Thymus (tissue), 11 donors: ENCODE measurements at regions not wholly inside any gene's neighbourhood (a gene's known extent, or its start where the extent isn't known, plus 50 kb on each side); places are given as distances from the start of the nearest gene placed in this dataset.
"Not testable (repeated sequence)": the region's sequence is repeated elsewhere in the genome, so short reads cannot be mapped to it uniquely, and the experiment has no call there.

ENCODE experiments used
- DNase-seq, 9 donors: peaks; one replicate each; pipeline ENCODE4 v3.0.0-alpha.2; 2013; ENCODE audit warnings: low spot score in 9 of 9, low read depth in 6 of 9, missing footprints in 1 of 9
- H3K27ac ChIP-seq, 2 donors: one replicate each; pipeline ENCODE4 v1.5.1; 2013; ENCODE audit warnings: control low read depth in 1 of 2, low read depth in 1 of 2, low read length in 1 of 2, mild to moderate bottlenecking in 1 of 2, moderate library complexity in 1 of 2
- H3K27me3 ChIP-seq, 2 donors: one replicate each; pipeline ENCODE4 v1.5.1; 2013; ENCODE audit warnings: low read length in 1 of 2; ENCODE audit not compliant: control insufficient read depth in 2 of 2, insufficient read depth in 1 of 2
- H3K36me3 ChIP-seq, 2 donors: one replicate each; pipeline ENCODE4 v1.5.1; 2013; ENCODE audit warnings: low read length in 1 of 2, mild to moderate bottlenecking in 1 of 2, moderate library complexity in 1 of 2; ENCODE audit not compliant: control insufficient read depth in 2 of 2, insufficient read depth in 2 of 2
- H3K4me1 ChIP-seq, 2 donors: one replicate each; pipeline ENCODE4 v1.5.1; 2013; ENCODE audit warnings: low read length in 2 of 2; ENCODE audit not compliant: control insufficient read depth in 2 of 2, insufficient read depth in 2 of 2
- H3K4me3 ChIP-seq, 2 donors: one replicate each; pipeline ENCODE4 v1.5.1; 2013; ENCODE audit warnings: low read length in 2 of 2, control low read depth in 1 of 2, mild to moderate bottlenecking in 1 of 2
- H3K9me3 ChIP-seq, 2 donors: one replicate each; pipeline ENCODE4 v1.5.1; 2013; ENCODE audit warnings: low read length in 1 of 2, mild to moderate bottlenecking in 1 of 2; ENCODE audit not compliant: control insufficient read depth in 2 of 2, insufficient read depth in 1 of 2
- WGBS: extraction: QIAGEN DNeasy Blood & Tissue Kit; methylation state at CpG from one replicate; pipeline ENCODE4 v1.1.7; 2013; 5-methylcytosine and 5-hydroxymethylcytosine counted together
- donor health status: healthy.

DNA sequence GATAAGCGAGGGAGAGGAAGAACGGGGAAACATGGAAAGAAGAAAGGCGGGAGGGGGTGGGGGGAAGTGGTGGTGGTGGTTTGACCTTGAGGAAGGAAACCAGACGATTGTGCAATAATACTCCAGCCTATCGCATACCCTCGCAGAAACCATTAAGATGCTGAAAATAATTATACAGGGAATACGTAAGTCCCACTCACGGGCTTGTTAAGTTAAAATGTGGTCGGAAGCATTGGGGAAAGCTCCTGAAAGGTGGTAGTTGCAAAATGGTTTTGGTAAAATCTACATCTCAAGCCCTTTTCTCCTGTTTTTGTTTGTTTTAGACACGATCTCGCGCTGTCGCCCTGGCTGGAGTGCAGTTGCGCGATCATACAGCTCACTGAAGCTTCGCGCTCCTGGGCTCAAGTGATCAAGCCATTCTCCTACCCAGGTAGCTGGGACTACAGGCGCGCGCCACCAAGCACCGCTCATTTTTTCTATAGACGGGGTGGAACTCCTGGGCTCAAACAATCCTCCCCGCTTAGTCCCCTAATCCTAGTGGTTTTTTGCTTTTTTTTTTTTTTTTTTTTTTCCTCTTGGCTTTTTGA is 128.9 kb upstream of the ZNF184 start:
- peaks cover 0 to 2% of the 10 kb centered on the region in 2 donors for H3K9me3 ChIP-seq

DNA sequence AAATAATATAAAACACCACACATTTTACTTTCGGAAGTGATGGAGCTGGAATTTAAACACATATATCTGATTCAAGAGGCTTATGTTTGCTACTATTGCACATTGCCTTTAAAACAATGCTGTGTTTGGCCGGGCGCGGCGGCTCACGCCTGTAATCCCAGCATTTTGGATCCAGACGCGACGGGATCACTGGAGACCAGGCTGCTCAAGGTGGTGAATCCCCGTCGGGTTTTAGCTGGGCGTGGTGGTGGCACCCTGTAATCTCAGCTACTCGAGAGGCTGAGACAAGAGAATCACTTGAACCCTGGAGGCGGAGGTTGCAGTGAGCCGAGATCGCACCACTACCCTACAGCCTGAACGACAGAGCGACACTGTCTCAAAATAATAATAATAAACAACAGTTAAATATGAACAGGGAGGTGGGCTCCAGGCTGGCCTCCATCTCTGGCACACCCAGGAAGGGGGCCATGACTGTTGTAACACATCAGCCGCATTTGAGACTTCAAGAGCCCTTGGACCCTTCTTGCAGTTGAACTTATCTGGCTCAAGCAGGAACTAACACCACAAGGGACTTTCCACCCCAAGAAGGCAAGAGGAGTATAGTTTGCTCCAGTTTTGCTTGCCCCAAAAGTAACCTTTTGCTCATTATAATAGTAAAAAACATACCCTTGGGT is 127.1 kb upstream of the ZNF184 start:
- Histone ChIP-seq H3K4me1 (no peaks in the 10 kb centered on the region), H3K36me3 (no peaks in the 10 kb centered on the region), H3K9me3 (peaks cover 0 to 2% of the 10 kb centered on the region in 2 donors), H3K27me3 (peaks cover 26 to 67% of the 10 kb centered on the region in 2 donors), H3K4me3 (no peak overlapping the region), H3K27ac (no peak overlapping the region)
- DNase-seq, result no peak
- 94% methylated on average over 19 of the region's 19 CpGs for WGBS

More for the DNA sequence above, 128.9 kb upstream of the ZNF184 start:
- no peaks in the 10 kb centered on the region for H3K4me1 ChIP-seq
- no peak overlapping the region for H3K27ac ChIP-seq
- H3K36me3 ChIP-seq, result no peaks in the 10 kb centered on the region
- DNase-seq, result no peak
- 20% methylated on average over 23 of the region's 23 CpGs for WGBS
- no peak overlapping the region for H3K4me3 ChIP-seq
- peaks cover 29 to 72% of the 10 kb centered on the region in 2 donors for H3K27me3 ChIP-seq

DNA sequence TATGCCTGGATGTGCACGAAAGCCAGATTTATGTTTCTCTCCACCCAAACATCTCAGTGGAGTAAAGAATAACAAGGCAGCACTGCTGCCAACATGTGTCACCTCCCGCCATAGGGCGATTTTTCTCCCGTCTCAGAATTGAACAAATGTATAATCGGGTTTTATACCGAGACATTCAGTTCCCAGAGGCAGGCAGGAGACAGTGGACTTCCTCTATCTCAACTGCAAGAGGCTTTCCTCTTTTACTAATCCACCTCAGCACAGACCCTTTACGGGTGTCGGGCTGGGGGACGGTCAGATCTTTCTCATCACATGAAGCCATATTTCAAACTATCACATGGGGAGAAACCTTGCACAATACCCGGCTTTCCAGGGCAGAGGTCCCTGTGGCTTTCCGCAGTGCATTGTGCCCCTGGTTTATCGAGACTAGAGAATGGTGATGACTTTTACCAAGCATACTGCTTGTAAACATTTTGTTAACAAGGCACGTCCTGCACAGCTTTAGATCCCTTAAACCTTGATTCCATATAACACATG is 124.2 kb upstream of the ZNF184 start:
- H3K9me3 ChIP-seq, DNase-seq, H3K36me3 ChIP-seq, H3K27ac ChIP-seq, H3K4me1 ChIP-seq, H3K4me3 ChIP-seq: not testable (repeated sequence)
- WGBS, result 69% methylated on average over 13 of the region's 13 CpGs
- peaks cover 36 to 67% of the 10 kb centered on the region in 2 donors for H3K27me3 ChIP-seq

DNA sequence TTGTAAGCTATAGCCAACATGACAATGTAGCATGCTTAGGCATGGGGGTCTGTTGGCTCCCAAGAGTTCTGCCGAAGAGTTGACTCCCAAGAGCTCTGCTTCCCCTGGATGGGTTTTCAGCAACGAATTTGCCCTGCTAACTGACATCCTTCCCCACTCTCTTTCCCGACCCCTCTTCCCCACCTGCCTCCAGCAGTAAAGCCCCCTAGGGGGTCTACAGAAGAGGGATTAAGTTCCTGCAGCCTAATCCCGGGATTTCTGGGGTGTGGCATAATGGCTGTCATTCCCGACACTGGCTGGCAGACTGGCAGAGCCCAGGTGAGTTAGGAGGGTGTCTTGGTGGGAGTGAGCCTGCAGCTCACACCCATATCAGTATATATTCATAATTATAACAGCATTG is 121.0 kb upstream of the ZNF184 start:
- H3K27ac ChIP-seq, result no peak overlapping the region
- peaks cover 0 to 4% of the 10 kb centered on the region in 2 donors for H3K9me3 ChIP-seq
- WGBS, result 15% methylated on average over 5 of the region's 5 CpGs
- H3K4me3 ChIP-seq, result no peak overlapping the region
- peaks cover 28 to 63% of the 10 kb centered on the region in 2 donors for H3K27me3 ChIP-seq
- DNase-seq, result no peak
- peaks cover 0 to 2% of the 10 kb centered on the region in 2 donors for H3K4me1 ChIP-seq
- H3K36me3 ChIP-seq, result no peaks in the 10 kb centered on the region

DNA sequence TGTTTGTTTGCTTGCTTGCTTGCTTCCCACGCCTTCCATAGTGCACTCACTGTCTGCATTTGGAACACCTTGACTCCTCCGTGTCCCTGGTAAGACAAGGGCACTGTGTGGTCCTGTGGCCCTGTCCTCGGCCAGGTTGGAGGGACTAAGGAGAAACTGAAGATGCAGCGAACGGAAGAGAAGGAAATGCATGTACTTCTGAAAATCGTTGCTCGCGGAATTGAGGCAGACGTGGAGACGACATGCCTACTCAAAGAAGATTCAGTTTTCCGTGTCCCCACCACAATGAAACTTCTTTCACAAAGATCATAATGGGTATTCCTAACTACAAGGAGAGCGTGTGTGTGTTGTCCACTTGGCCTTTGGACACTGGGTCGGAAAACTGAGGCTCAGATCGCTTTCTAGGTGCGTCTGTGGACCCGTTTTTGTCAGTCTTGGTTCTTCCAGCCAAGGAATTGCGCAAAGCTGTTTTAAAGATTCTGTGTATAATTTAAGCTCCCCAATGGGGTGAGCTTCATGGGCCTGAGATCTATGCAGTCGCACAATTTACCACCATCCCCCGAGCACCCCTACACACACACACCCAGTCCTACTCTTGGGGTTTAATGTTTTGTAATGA is 120.4 kb upstream of the ZNF184 start:
- no peaks in the 10 kb centered on the region for H3K36me3 ChIP-seq
- H3K4me1 ChIP-seq, result peaks cover 0 to 2% of the 10 kb centered on the region in 2 donors
- H3K4me3 ChIP-seq, result no peak overlapping the region
- peaks cover 0 to 4% of the 10 kb centered on the region in 2 donors for H3K9me3 ChIP-seq
- H3K27me3 ChIP-seq, result peaks cover 28 to 66% of the 10 kb centered on the region in 2 donors
- no peak for DNase-seq
- H3K27ac ChIP-seq, result no peak overlapping the region
- WGBS, result 12% methylated on average over 19 of the region's 19 CpGs

DNA sequence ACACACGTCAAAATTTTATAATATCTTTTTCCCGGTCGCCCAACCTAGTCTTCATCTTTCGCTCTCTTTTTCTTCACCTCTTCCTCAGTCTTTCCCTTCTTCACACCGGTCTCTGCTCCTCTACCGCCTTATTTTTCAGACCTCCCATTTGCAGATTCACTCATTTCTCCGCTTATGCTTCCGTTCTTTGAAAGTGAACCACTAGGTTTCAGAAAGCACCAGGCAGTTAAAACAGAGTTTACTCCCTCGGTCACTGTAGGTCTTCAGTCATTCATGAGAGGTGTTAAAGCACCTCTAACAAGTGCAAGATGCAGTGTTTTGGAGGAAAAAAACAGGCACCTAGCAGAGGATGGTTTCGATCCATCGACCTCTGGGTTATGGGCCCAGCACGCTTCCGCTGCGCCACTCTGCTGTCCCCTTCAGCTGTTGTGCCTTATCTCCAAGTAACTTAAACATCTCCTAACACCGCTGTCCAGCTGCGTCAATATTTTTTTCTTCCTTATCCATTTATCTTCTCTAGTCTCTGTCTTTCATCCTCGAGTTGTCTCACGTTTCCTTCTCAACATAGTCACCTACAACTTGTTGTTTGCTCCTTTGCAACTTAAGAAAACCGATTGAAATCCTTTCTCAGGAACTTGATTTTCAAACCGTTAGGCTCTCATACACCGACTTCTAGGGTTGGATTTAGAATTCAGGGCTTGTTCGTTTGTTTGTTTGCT is 119.7 kb upstream of the ZNF184 start:
- 6% methylated on average over 22 of the region's 22 CpGs for WGBS
- Histone ChIP-seq H3K4me3 (no peak overlapping the region), H3K9me3 (peaks cover 0 to 4% of the 10 kb centered on the region in 2 donors), H3K27ac (no peak overlapping the region), H3K4me1 (peaks cover 0 to 2% of the 10 kb centered on the region in 2 donors), H3K27me3 (peaks cover 28 to 66% of the 10 kb centered on the region in 2 donors), H3K36me3 (no peaks in the 10 kb centered on the region)
- no peak for DNase-seq

DNA sequence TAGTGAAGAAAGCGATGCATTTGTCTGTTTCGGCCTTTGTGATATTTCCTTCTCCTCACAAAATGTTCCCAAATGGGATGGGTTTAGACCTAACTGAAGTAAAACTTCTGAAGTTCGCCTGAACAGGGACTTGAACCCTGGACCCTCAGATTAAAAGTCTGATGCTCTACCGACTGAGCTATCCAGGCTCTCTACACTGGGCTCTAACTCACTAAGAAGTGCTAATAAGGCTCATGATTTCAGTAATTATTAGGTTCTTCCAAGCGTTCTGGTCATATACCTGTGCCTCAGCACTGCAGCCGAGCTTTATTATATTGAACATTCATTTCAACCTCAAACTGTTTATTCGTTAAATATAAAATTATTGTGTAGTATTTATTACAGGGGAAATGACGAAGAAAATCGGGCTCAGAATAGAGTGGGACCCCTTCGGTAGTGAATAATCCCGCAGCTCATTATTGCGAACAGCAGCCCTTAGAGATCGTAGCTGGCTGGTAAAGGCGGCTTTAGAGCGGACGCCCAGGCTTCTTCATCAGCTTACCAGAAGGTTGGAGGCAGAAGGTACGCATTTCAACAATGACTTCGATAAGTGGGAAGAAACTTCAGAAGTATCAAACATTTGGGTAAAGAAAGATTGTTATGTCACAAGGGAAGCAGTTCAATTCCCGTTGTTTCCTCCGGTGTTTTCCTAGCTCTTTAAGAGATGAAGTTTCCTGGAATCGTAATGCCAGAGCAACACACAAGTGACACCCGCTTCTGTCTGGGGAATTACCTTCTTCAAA is 119.0 kb upstream of the ZNF184 start:
- Histone ChIP-seq H3K9me3 (peaks cover 0 to 4% of the 10 kb centered on the region in 2 donors), H3K4me1 (peaks cover 0 to 2% of the 10 kb centered on the region in 2 donors), H3K27me3 (peaks cover 28 to 68% of the 10 kb centered on the region in 2 donors), H3K27ac (no peak overlapping the region), H3K4me3 (no peak overlapping the region), H3K36me3 (no peaks in the 10 kb centered on the region)
- 10% methylated on average over 22 of the region's 22 CpGs for WGBS
- DNase-seq, result no peak

DNA sequence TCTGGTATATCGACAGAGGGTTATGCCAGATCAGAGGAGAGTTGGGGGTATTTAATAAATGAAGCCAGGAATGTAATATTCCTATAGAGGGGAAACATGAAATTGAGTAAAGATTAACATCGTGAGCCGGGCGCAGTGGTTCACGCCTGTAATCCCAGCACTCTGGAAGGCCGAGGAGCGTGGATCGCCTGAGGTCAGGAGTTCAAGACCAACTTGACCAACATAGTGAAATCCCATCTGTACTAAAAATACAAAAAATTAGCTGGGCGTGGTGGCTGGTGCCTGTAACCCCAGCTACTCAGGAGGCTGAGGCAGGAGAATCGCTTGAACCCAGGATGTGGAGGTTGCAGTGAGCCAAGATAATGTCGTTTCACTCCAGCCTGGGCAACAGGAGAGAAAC is 112.4 kb upstream of the ZNF184 start:
- H3K4me1 ChIP-seq, H3K9me3 ChIP-seq, H3K4me3 ChIP-seq, DNase-seq, H3K27ac ChIP-seq, H3K36me3 ChIP-seq: not testable (repeated sequence)
- H3K27me3 ChIP-seq, result peaks cover 9 to 42% of the 10 kb centered on the region in 2 donors
- 92% methylated on average over 11 of the region's 11 CpGs for WGBS
